Liver (tissue), 2 donors: ENCODE measurements at regions not wholly inside any gene's neighbourhood (a gene's known extent, or its start where the extent isn't known, plus 50 kb on each side); places are given as distances from the start of the nearest gene placed in this dataset.

Source experiments
- RAD21 ChIP-seq, 2 donors: IDR thresholded peaks; 2 replicates each; pipeline ENCODE4 v1.6.1; 2016; ENCODE audit warnings: antibody characterized with exemption in 2 of 2, mild to moderate bottlenecking in 2 of 2
- TAF1 ChIP-seq: conservative IDR thresholded peaks from 2 replicates; pipeline ENCODE4 v1.6.1; 2016; ENCODE audit warnings: antibody characterized with exemption, mild to moderate bottlenecking
- donor health status: healthy.

DNA sequence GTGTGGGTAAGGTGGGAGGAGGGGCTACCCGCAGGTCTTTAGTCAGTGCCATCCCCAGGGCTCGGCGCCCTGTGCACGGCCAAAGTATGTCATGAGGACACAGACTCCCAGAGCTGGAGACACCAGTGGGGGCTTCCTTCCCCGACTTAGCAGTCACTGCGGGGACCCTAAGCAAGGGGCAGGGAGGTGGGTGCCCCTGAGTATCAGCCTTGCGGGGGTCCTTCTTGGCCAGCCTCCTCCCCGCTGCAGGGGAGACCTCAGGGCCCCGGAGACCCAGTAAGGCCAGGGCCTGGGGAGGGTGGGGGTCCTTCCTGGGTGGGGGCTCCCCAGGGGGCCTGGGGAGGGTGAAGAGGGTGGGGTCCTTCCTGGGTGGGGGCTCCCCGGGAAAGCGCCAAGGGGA, 673.8 kb downstream of the BRD1 start:
- no peak for TF ChIP-seq TAF1
- TF ChIP-seq RAD21 (IDR thresholded peaks at IDR 0.05), result no peak
